ENCODE measurements at regions not wholly inside any gene's neighbourhood (a gene's known extent, or its start where the extent isn't known, plus 50 kb on each side); places are given as distances from the start of the nearest gene placed in this dataset.
A peak's percentile ranks its signal among the peaks of the same experiment; 100 is the strongest.

DNA sequence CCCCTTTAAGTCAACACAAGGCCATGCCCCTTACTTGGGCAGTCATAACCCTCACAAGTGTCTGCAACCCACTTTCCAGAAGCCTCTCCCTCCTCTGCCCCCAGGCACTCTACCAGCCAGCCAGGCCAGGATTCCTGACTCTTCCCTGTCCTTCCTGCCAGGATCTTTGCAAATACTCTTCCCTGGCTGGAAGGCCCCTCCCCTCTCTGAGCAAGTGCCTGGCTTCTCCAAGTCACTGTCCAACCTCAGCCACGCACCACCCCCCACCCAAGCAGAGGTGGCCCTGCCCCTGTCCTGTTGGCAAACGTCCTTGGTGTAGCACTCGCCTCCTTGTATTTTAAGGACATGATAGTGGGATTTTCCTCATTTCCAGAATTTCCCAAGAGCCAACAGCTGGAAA lies 54.7 kb upstream of the USP3 start:
- peak; percentile 66 for DNase-seq
- H3K4me3 ChIP-seq (ENCODE audit: insufficient read depth, low read depth, low read length), result no peak overlapping the region
- H3K36me3 ChIP-seq (replicated peaks; ENCODE audit: control insufficient read depth, insufficient read depth, low read length), result no peaks in the 10 kb centered on the region
- no peaks in the 10 kb centered on the region for H3K27me3 ChIP-seq (ENCODE audit: control insufficient read depth, insufficient read depth, low read length)

DNA sequence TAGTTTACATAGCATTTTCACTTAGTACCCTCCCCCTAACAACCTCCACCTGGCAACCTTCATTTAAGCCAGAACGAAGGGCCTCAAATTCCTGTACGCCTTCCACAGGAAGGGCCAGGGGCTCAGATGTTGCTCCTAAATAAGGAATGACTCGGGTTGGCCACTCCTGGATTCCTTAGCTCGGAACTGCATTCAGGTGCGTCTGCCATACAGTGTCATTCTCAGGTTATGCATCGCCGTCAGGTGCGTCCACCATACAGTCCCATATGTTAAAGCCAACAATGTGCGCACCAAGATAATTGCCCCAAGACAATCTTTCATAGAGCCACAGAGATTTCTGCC lies 53.5 kb upstream of the USP3 start:
- DNase-seq, result no peak
- Histone ChIP-seq H3K36me3 (replicated peaks; ENCODE audit: control insufficient read depth, insufficient read depth, low read length) (no peaks in the 10 kb centered on the region), H3K27me3 (ENCODE audit: control insufficient read depth, insufficient read depth, low read length) (no peaks in the 10 kb centered on the region), H3K4me3 (ENCODE audit: insufficient read depth, low read depth, low read length) (no peak overlapping the region)

DNA sequence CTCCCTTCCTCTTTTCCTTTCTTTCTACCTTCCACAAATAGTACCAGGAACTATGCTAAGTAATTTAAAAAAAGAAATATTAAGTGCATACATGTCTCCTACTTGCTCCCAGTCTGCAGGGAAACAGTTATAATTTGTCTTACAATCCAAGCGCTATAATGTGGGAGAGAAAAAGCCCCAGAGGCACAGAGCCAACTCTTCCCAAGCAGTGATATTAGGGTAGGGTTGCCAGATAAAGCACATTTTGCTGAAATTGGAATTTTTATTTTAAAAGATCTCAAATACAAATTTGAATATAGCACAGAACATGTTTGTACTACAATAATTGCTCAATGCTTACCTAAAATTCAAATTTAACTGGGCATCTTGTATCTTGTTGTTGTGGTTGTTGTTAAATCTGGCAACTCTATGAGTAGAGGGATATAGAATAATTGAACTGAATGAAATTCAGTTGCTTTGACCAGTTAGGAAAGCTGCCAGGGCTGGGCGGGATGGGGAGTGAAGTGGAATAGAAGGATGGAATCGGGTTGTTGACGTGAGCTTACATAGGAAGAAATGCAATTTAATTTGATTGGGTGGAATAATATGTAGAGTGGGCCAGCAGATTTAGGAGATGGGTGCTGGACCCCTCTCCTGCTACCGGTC lies 52.6 kb upstream of the USP3 start:
- no peak for DNase-seq
- no peak overlapping the region for H3K4me3 ChIP-seq (ENCODE audit: insufficient read depth, low read depth, low read length)
- no peaks in the 10 kb centered on the region for H3K27me3 ChIP-seq (ENCODE audit: control insufficient read depth, insufficient read depth, low read length)
- no peaks in the 10 kb centered on the region for H3K36me3 ChIP-seq (replicated peaks; ENCODE audit: control insufficient read depth, insufficient read depth, low read length)

GRCh38 chr15:63452552-63453136 lies 51.7 kb upstream of the USP3 start:
- H3K4me3 ChIP-seq (ENCODE audit: insufficient read depth, low read depth, low read length), result no peak overlapping the region
- H3K27me3 ChIP-seq (ENCODE audit: control insufficient read depth, insufficient read depth, low read length), result no peaks in the 10 kb centered on the region
- no peaks in the 10 kb centered on the region for H3K36me3 ChIP-seq (replicated peaks; ENCODE audit: control insufficient read depth, insufficient read depth, low read length)
- DNase-seq, result no peak

GRCh38 chr15:63453186-63453905 lies 51.0 kb upstream of the USP3 start:
- Histone ChIP-seq H3K4me3 (ENCODE audit: insufficient read depth, low read depth, low read length) (no peak overlapping the region), H3K36me3 (replicated peaks; ENCODE audit: control insufficient read depth, insufficient read depth, low read length) (no peaks in the 10 kb centered on the region), H3K27me3 (ENCODE audit: control insufficient read depth, insufficient read depth, low read length) (no peaks in the 10 kb centered on the region)
- no peak for DNase-seq

DNA sequence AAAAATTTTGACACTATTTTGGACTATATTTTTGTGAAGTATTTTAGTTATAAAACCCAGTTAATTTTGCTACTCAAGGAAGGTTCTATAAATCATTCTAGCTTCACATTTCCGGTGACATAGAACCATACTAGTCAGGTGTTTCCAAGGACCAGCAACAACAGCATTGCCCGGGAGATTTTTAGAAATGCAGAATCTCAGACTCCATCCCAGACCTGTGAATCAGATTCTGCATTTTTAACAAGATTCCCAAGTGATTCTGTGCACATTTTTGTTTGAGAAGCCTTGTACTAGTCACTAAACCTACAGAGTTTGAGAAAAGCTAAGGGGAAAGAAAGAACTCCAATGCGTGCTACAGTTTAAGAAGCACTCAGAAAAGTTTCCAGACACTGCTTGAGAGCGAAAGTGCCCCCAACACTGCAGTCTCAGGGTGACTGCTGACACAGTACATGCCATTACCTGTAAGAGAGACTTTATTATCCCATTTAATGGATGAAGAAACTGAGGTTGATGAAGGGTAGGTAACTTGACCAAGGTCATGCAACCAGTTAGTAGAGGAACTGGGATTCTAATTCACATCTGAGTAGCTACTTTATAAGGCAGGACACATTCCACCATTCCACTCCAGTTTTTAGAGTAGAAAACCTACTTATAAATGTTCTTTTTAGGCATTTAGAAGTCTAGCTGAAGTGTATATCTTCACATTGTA lies 49.7 kb upstream of the USP3 start:
- no peak for DNase-seq
- no peak overlapping the region for H3K4me3 ChIP-seq (ENCODE audit: insufficient read depth, low read depth, low read length)
- no peaks in the 10 kb centered on the region for H3K27me3 ChIP-seq (ENCODE audit: control insufficient read depth, insufficient read depth, low read length)
- no peaks in the 10 kb centered on the region for H3K36me3 ChIP-seq (replicated peaks; ENCODE audit: control insufficient read depth, insufficient read depth, low read length)

Measured in H7 (cell line).